ENCODE measurements at regions not wholly inside any gene's neighbourhood (a gene's known extent, or its start where the extent isn't known, plus 50 kb on each side); places are given as distances from the start of the nearest gene placed in this dataset.

DNA sequence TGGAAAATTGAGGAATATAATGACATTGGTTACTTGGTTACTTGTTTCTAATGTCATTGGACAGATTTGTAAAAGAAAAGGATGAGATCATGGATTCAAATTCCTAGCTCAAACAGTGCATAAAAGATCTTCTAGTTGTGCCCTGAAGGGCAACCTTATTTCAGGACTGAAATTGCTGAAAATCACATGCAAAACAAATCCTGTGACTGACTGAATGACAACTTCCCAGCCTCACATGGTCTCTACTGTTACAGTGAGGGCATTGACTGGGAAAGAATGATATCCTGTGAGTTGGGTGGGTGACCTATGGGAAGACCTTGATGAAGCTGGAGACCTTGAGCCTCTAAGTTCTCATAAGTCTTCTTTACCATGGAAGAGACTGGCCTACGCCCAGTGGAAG is 90.4 kb upstream of the HAAO start:
- H2AFZ ChIP-seq (ENCODE audit: low read length) = no peak overlapping the region
- POLR2A ChIA-PET = no interaction called here
- no peak for DNase-seq (ENCODE audit: low spot score)
- H3K9me3 ChIP-seq (ENCODE audit: low read length) = no peaks in the 10 kb centered on the region
- H3K4me3 ChIP-seq (ENCODE audit: low read depth, low read length, poor library complexity, severe bottlenecking) = no peak overlapping the region
- H4K20me1 ChIP-seq (ENCODE audit: insufficient read depth, low read length) = no peaks in the 10 kb centered on the region
- BruUV-seq (replicated peaks) = no TSS peak
- H3K79me2 ChIP-seq (ENCODE audit: insufficient read depth, low read depth, low read length) = no peaks in the 10 kb centered on the region
- CTCF ChIA-PET (ENCODE audit: unreplicated experiment) = no interaction called here
- no peaks in the 10 kb centered on the region for H3K4me1 ChIP-seq (ENCODE audit: insufficient read depth, low read length, poor library complexity, severe bottlenecking)
- H3K27ac ChIP-seq (ENCODE audit: low read depth, low read length, poor library complexity, severe bottlenecking) = no peak overlapping the region
- no peaks in the 10 kb centered on the region for H3K9me2 ChIP-seq (ENCODE audit: insufficient read depth, low read length)
- no peaks in the 10 kb centered on the region for H3K36me3 ChIP-seq (ENCODE audit: insufficient read depth, low read length)
- no peak for TF ChIP-seq EZH2phosphoT487 (IDR thresholded peaks at IDR 0.05; ENCODE audit: borderline replicate concordance, low read depth, low read length)
- TF ChIP-seq, protein P1, sequence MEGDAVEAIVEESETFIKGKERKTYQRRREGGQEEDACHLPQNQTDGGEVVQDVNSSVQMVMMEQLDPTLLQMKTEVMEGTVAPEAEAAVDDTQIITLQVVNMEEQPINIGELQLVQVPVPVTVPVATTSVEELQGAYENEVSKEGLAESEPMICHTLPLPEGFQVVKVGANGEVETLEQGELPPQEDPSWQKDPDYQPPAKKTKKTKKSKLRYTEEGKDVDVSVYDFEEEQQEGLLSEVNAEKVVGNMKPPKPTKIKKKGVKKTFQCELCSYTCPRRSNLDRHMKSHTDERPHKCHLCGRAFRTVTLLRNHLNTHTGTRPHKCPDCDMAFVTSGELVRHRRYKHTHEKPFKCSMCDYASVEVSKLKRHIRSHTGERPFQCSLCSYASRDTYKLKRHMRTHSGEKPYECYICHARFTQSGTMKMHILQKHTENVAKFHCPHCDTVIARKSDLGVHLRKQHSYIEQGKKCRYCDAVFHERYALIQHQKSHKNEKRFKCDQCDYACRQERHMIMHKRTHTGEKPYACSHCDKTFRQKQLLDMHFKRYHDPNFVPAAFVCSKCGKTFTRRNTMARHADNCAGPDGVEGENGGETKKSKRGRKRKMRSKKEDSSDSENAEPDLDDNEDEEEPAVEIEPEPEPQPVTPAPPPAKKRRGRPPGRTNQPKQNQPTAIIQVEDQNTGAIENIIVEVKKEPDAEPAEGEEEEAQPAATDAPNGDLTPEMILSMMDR (conservative IDR thresholded peaks at IDR 0.05; ENCODE audit: low read length) = no peak
- no peak overlapping the region for H3K4me2 ChIP-seq (ENCODE audit: low read length)
- intact Hi-C loops (cut with micrococcal nuclease; ENCODE audit: unreplicated experiment) = no loop called here

DNA sequence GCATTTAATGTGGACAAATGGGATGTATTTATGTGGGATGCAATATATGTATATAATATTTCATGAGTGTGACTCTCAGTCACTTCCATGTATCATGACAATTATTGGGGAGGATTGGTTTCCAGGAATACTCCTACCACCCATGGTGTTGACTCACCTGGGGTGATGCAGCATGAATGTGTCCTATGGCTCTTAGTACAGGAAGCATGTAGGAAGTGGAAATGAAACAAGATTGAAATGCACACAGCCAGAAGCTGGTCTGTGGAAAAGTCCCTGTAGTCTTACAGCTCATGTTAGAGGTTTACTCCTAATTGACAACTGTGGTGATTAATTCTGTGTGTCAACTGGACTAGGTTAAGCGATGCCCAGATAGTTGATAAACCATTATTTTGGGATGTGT is 89.3 kb upstream of the HAAO start:
- BruUV-seq (replicated peaks) = no TSS peak
- Histone ChIP-seq H3K9me2 (ENCODE audit: insufficient read depth, low read length) (no peaks in the 10 kb centered on the region), H3K79me2 (ENCODE audit: insufficient read depth, low read depth, low read length) (no peaks in the 10 kb centered on the region), H4K20me1 (ENCODE audit: insufficient read depth, low read length) (no peaks in the 10 kb centered on the region), H3K9me3 (ENCODE audit: low read length) (no peaks in the 10 kb centered on the region), H3K4me2 (ENCODE audit: low read length) (no peak overlapping the region), H3K27ac (ENCODE audit: low read depth, low read length, poor library complexity, severe bottlenecking) (no peak overlapping the region), H2AFZ (ENCODE audit: low read length) (no peak overlapping the region), H3K4me3 (ENCODE audit: low read depth, low read length, poor library complexity, severe bottlenecking) (no peak overlapping the region), H3K36me3 (ENCODE audit: insufficient read depth, low read length) (no peaks in the 10 kb centered on the region), H3K4me1 (ENCODE audit: insufficient read depth, low read length, poor library complexity, severe bottlenecking) (no peaks in the 10 kb centered on the region)
- ChIA-PET CTCF (ENCODE audit: unreplicated experiment) (interaction anchor here (0.6 kb wide), 1 partner anchor 116 kb away, joined by 3 read pairs; no protein-coding TSS in a partner anchor), POLR2A (interaction anchor here (0.6 kb wide), 2 partner anchors 10 to 472 kb away, joined by 4 to 5 read pairs; no protein-coding TSS in a partner anchor)
- no peak for DNase-seq (ENCODE audit: low spot score)
- intact Hi-C loops (cut with micrococcal nuclease; ENCODE audit: unreplicated experiment) = no loop called here
- no peak for TF ChIP-seq EZH2phosphoT487 (IDR thresholded peaks at IDR 0.05; ENCODE audit: borderline replicate concordance, low read depth, low read length)
- TF ChIP-seq, protein P1 (conservative IDR thresholded peaks at IDR 0.05; ENCODE audit: low read length) = no peak

DNA sequence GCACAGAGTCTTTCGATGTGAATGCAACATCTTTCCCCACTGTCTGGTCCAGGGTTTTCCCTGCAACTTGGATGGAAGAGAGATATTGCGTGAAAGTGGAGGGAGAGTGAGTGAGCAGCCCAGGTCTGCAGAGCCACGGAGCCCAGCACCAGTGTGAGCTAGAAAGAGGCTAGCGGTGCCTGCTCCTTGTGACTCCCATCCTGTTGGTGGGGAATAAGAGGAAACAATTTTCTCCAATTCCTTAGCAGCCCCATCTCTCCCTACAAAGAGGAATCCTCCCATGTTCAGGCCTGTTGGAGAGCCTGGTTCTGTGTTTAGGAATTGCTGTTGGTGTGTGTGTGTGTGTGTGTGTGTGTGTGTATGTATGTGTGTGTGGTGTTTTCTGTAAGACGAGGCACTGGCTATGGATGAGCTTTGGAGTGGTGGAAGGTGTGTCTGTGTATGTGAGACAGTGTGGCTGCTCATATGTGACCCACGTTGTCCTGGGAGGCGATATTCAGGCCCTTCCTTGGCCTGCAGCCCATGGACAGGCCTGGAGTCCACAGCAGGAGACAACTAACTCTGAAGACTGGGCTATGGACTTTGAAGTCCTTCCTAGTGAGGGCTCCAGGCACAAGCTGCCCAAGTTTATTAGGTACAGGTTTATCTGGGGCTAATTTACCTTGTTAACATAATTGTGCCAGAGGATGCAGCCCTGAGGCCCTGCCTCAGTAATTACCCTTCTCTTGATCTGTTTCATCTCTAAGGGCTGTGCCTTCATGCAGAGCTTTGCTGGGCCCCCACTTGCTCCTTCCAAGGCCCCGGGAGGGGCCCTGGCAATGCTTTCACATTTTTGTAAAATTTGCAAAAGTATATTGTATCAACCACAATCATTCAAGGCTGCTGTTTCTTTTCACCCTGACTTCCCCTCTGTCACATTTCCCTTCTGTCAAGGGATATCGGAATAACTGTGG is 88.6 kb upstream of the HAAO start:
- BruUV-seq (replicated peaks) = no TSS peak
- Histone ChIP-seq H3K4me2 (ENCODE audit: low read length) (no peak overlapping the region), H3K79me2 (ENCODE audit: insufficient read depth, low read depth, low read length) (no peaks in the 10 kb centered on the region), H3K9me2 (ENCODE audit: insufficient read depth, low read length) (no peaks in the 10 kb centered on the region), H3K36me3 (ENCODE audit: insufficient read depth, low read length) (no peaks in the 10 kb centered on the region), H3K4me1 (ENCODE audit: insufficient read depth, low read length, poor library complexity, severe bottlenecking) (no peaks in the 10 kb centered on the region), H2AFZ (ENCODE audit: low read length) (no peak overlapping the region), H3K27ac (ENCODE audit: low read depth, low read length, poor library complexity, severe bottlenecking) (no peak overlapping the region), H3K9me3 (ENCODE audit: low read length) (no peaks in the 10 kb centered on the region), H3K4me3 (ENCODE audit: low read depth, low read length, poor library complexity, severe bottlenecking) (no peak overlapping the region), H4K20me1 (ENCODE audit: insufficient read depth, low read length) (no peaks in the 10 kb centered on the region)
- CTCF ChIA-PET (ENCODE audit: unreplicated experiment) = no interaction called here
- POLR2A ChIA-PET = interaction anchor here (0.6 kb wide), 1 partner anchor 9 kb away, joined by 5 read pairs; no protein-coding TSS in a partner anchor
- no peak for DNase-seq (ENCODE audit: low spot score)
- intact Hi-C loops (cut with micrococcal nuclease; ENCODE audit: unreplicated experiment) = no loop called here
- TF ChIP-seq, protein P1 (conservative IDR thresholded peaks at IDR 0.05; ENCODE audit: low read length) = no peak
- TF ChIP-seq EZH2phosphoT487 (IDR thresholded peaks at IDR 0.05; ENCODE audit: borderline replicate concordance, low read depth, low read length) = no peak

Measured in OCI-LY7 (cell line).